RWPE1 (cell line): ENCODE measurements at regions not wholly inside any gene's neighbourhood (a gene's known extent, or its start where the extent isn't known, plus 50 kb on each side); places are given as distances from the start of the nearest gene placed in this dataset.

ENCODE experiments used
- CTCF ChIA-PET: fragments of 350-600 bp; sonication (Branson Sonifier 250); formaldehyde crosslinking; extraction: SDS; loops from one replicate; lab custom pipeline; 2021; lab: Yijun Ruan, JAX
- POLR2A ChIA-PET: fragments of 400-600 bp; formaldehyde crosslinking; extraction: SDS; loops from one replicate; lab custom pipeline; 2020; ENCODE audit warnings: antibody characterized with exemption; ENCODE audit not compliant: low non-redundant PET; lab: Yijun Ruan, JAX
- DNase-seq: peaks from one replicate; pipeline ENCODE4 v3.0.0; 2012; ENCODE audit warnings: low spot score
- H3K27ac ChIP-seq: fragments of 450-650 bp; 2 replicates; pipeline ENCODE4 v1.5.1; 2017
- CTCF ChIP-seq: fragments of 450-650 bp; conservative IDR thresholded peaks from 2 replicates; pipeline ENCODE4 v1.5.1; 2017; ENCODE audit warnings: low read depth, mild to moderate bottlenecking

GRCh38 chr7:89797965-89798598, 356.2 kb upstream of the STEAP1 start:
- ChIA-PET CTCF (no interaction called here), POLR2A (no interaction called here)
- DNase-seq = no peak
- H3K27ac ChIP-seq = no peak overlapping the region
- TF ChIP-seq CTCF = no peak

- no peak for DNase-seq
- POLR2A ChIA-PET = no interaction called here
- CTCF ChIA-PET = no interaction called here
- no peak for TF ChIP-seq CTCF
- H3K27ac ChIP-seq = no peak overlapping the region
Measured at GRCh38 chr7:89798599-89798996, 355.7 kb upstream of the STEAP1 start.

- CTCF ChIA-PET = interaction anchor here (0.7 kb wide), 1 partner anchor 31 kb away, joined by 3 read pairs; no protein-coding TSS in a partner anchor
Measured at GRCh38 chr7:89800761-89801160, 353.5 kb upstream of the STEAP1 start.

GRCh38 chr7:89809291-89809690, 345.0 kb upstream of the STEAP1 start:
- POLR2A ChIA-PET = no interaction called here
- CTCF ChIA-PET = no interaction called here
- DNase-seq = no peak
- no peak overlapping the region for H3K27ac ChIP-seq
- TF ChIP-seq CTCF = no peak

More at GRCh38 chr7:89800761-89801160, 353.5 kb upstream of the STEAP1 start:
- DNase-seq = no peak
- no peak overlapping the region for H3K27ac ChIP-seq
- POLR2A ChIA-PET = no interaction called here
- TF ChIP-seq CTCF = no peak

- POLR2A ChIA-PET = no interaction called here
- H3K27ac ChIP-seq = no peak overlapping the region
- TF ChIP-seq CTCF = no peak
- CTCF ChIA-PET = no interaction called here
- DNase-seq = no peak
Measured at GRCh38 chr7:89813081-89813480, 341.2 kb upstream of the STEAP1 start.

GRCh38 chr7:89826121-89826520, 328.1 kb upstream of the STEAP1 start:
- TF ChIP-seq CTCF = no peak
- H3K27ac ChIP-seq = no peak overlapping the region
- no peak for DNase-seq
- POLR2A ChIA-PET = no interaction called here
- CTCF ChIA-PET = no interaction called here
